Breast epithelium (tissue), 4 donors: ENCODE measurements at regions not wholly inside any gene's neighbourhood (a gene's known extent, or its start where the extent isn't known, plus 50 kb on each side); places are given as distances from the start of the nearest gene placed in this dataset.
A peak's percentile ranks its signal among the peaks of the same experiment; 100 is the strongest.

Source experiments
- DNase-seq, 2 donors: peaks; one replicate each; pipeline ENCODE4 v3.0.0-alpha.2; 2019; ENCODE audit warnings: low spot score in 2 of 2
- H3K27ac ChIP-seq, 2 donors: fragments of 200-600 bp; sonication (generic) in 1 of 2; one replicate each; pipeline ENCODE4 v1.5.1; 2016 to 2019; ENCODE audit warnings: mild to moderate bottlenecking in 1 of 2
- H3K27me3 ChIP-seq, 2 donors: fragments of 200-600 bp; sonication (generic) in 1 of 2; one replicate each; pipeline versions ENCODE4 v1.5.1 to v1.6.0; 2017 to 2019; ENCODE audit warnings: control low read depth in 1 of 2, mild to moderate bottlenecking in 1 of 2
- H3K36me3 ChIP-seq: fragments of 200-600 bp; one replicate; pipeline ENCODE4 v1.5.1; 2019
- H3K4me1 ChIP-seq, 2 donors: fragments of 200-600 bp; sonication (generic); one replicate each; pipeline ENCODE4 v1.5.1; 2016 to 2019; ENCODE audit warnings: control low read depth in 1 of 2
- H3K4me3 ChIP-seq, 3 donors: fragments of 200-600 bp; sonication (generic); 1 replicate in 2 of 3; 2 replicates in 1 of 3; pipeline ENCODE4 v1.5.1; 2016 to 2019; ENCODE audit warnings: mild to moderate bottlenecking in 3 of 3, moderate library complexity in 2 of 3
- H3K9me3 ChIP-seq, 2 donors: fragments of 200-600 bp; sonication (generic) in 1 of 2; one replicate each; pipeline ENCODE4 v1.5.1; 2016 to 2019; ENCODE audit warnings: control low read depth in 1 of 2
- CTCF ChIP-seq, 3 donors: fragments of 450-650 bp; IDR thresholded peaks; one replicate each; pipeline ENCODE4 v1.5.1; 2016 to 2017; ENCODE audit warnings: antibody characterized with exemption in 3 of 3, mild to moderate bottlenecking in 3 of 3, moderate library complexity in 3 of 3
- POLR2A ChIP-seq: fragments of 450-650 bp; IDR thresholded peaks from one replicate; pipeline ENCODE4 v1.6.1; 2016; ENCODE audit warnings: antibody characterized with exemption, mild to moderate bottlenecking, moderate library complexity
- POLR2AphosphoS5 ChIP-seq, 3 donors: sonication (generic); formaldehyde crosslinking; IDR thresholded peaks; one replicate each; pipeline ENCODE4 v1.6.1; 2017; ENCODE audit warnings: antibody characterized with exemption in 3 of 3
- intact Hi-C: fragments of 100-400 bp; cut with DNase I; formaldehyde crosslinking; loops from one replicate; pipeline ENCODE4 v1.15.1; 2023; ENCODE audit warnings: low total_unique reads

GRCh38 chr17:36752096-36752888 lies 150.9 kb downstream of the MRM1 start:
- no peak for DNase-seq
- intact Hi-C loops: no loop called here
- no peaks in the 10 kb centered on the region for H3K36me3 ChIP-seq
- H3K4me3 ChIP-seq: no peak overlapping the region
- H3K9me3 ChIP-seq: no peaks in the 10 kb centered on the region
- H3K4me1 ChIP-seq: no peaks in the 10 kb centered on the region
- no peak for TF ChIP-seq CTCF (IDR thresholded peaks at IDR 0.05)
- no peak for TF ChIP-seq POLR2A
- no peak for TF ChIP-seq POLR2AphosphoS5 (IDR thresholded peaks at IDR 0.05)
- H3K27ac ChIP-seq: no peak overlapping the region
- H3K27me3 ChIP-seq: no peaks in the 10 kb centered on the region

- Histone ChIP-seq H3K27me3 (no peaks in the 10 kb centered on the region), H3K27ac (no peak overlapping the region), H3K4me1 (no peaks in the 10 kb centered on the region), H3K4me3 (no peak overlapping the region), H3K36me3 (no peaks in the 10 kb centered on the region), H3K9me3 (no peaks in the 10 kb centered on the region)
- TF ChIP-seq POLR2AphosphoS5 (IDR thresholded peaks at IDR 0.05): no peak
- TF ChIP-seq CTCF (IDR thresholded peaks at IDR 0.05): peak in 2 of 3 donors; percentile 11 to 24
- intact Hi-C loops: no loop called here
- no peak for DNase-seq
Measured at GRCh38 chr17:36755586-36755985, 154.2 kb downstream of the MRM1 start.

- Histone ChIP-seq H3K36me3 (no peaks in the 10 kb centered on the region), H3K9me3 (no peaks in the 10 kb centered on the region), H3K27me3 (no peaks in the 10 kb centered on the region), H3K4me3 (no peak overlapping the region), H3K27ac (no peak overlapping the region), H3K4me1 (no peaks in the 10 kb centered on the region)
- TF ChIP-seq CTCF (IDR thresholded peaks at IDR 0.05) (no peak), POLR2A (no peak), POLR2AphosphoS5 (IDR thresholded peaks at IDR 0.05) (no peak)
- intact Hi-C loops: no loop called here
- DNase-seq: no peak
Measured at GRCh38 chr17:36756695-36757094, 155.3 kb downstream of the MRM1 start.

GRCh38 chr17:36760425-36760824 lies 159.0 kb downstream of the MRM1 start:
- no peak overlapping the region for H3K4me3 ChIP-seq
- no peaks in the 10 kb centered on the region for H3K4me1 ChIP-seq
- no peak overlapping the region for H3K27ac ChIP-seq
- no peaks in the 10 kb centered on the region for H3K9me3 ChIP-seq
- intact Hi-C loops: no loop called here
- no peaks in the 10 kb centered on the region for H3K27me3 ChIP-seq
- H3K36me3 ChIP-seq: no peaks in the 10 kb centered on the region
- TF ChIP-seq POLR2A (no peak), POLR2AphosphoS5 (IDR thresholded peaks at IDR 0.05) (no peak), CTCF (IDR thresholded peaks at IDR 0.05) (no peak)
- no peak for DNase-seq

- TF ChIP-seq POLR2AphosphoS5 (IDR thresholded peaks at IDR 0.05): no peak
- no peak for TF ChIP-seq CTCF (IDR thresholded peaks at IDR 0.05)
- no peak for TF ChIP-seq POLR2A
- Histone ChIP-seq H3K36me3 (no peaks in the 10 kb centered on the region), H3K27me3 (no peaks in the 10 kb centered on the region), H3K4me1 (no peaks in the 10 kb centered on the region), H3K4me3 (no peak overlapping the region), H3K27ac (no peak overlapping the region), H3K9me3 (no peaks in the 10 kb centered on the region)
- intact Hi-C loops: no loop called here
- no peak for DNase-seq
Measured at GRCh38 chr17:36761203-36761950, 160.0 kb downstream of the MRM1 start.
